ENCODE measurements at regions not wholly inside any gene's neighbourhood (a gene's known extent, or its start where the extent isn't known, plus 50 kb on each side); places are given as distances from the start of the nearest gene placed in this dataset.
"Not testable (repeated sequence)": the region's sequence is repeated elsewhere in the genome, so short reads cannot be mapped to it uniquely, and the experiment has no call there.

- H3K4me3 ChIP-seq (ENCODE audit: low read length) = no peak overlapping the region
- Mint-ChIP-seq H3K9me3 (no peaks in the 10 kb centered on the region), H3K27me3 (ENCODE audit: insufficient read depth) (no peaks in the 10 kb centered on the region), H3K36me3 (ENCODE audit: low read depth) (no peaks in the 10 kb centered on the region), H3K4me3 (no peak overlapping the region), H3K27ac (no peak overlapping the region), H3K4me1 (no peaks in the 10 kb centered on the region)
- H3K27me3 ChIP-seq (ENCODE audit: control insufficient read depth, insufficient read depth, low read length, poor library complexity, severe bottlenecking) = no peaks in the 10 kb centered on the region
- H3K9me3 ChIP-seq (ENCODE audit: control insufficient read depth, low read length) = no peaks in the 10 kb centered on the region
- no peaks in the 10 kb centered on the region for H3K4me1 ChIP-seq (ENCODE audit: control insufficient read depth, insufficient read depth, low read length)
- H3K27ac ChIP-seq (ENCODE audit: low read depth, low read length) = no peak overlapping the region
- TF ChIP-seq CTCF (conservative IDR thresholded peaks at IDR 0.05) = no peak
- no peak for DNase-seq
- 80 to 90% methylated on average over 1 to 2 of the region's 2 CpGs for WGBS, 2 experiments (ENCODE audit: insufficient coverage in 1 of 2, insufficient read length in 1 of 2)
- no peaks in the 10 kb centered on the region for H3K36me3 ChIP-seq (ENCODE audit: control insufficient read depth, insufficient read depth, low read length)
- no peak overlapping the region for H3K9ac ChIP-seq (ENCODE audit: extremely low read depth, low read length, poor library complexity, severe bottlenecking)
Observed at GRCh38 chr7:118420888-118421287, 196.4 kb downstream of the ANKRD7 start.

GRCh38 chr7:118429141-118429540 is 204.6 kb downstream of the ANKRD7 start:
- Mint-ChIP-seq H3K27me3 (ENCODE audit: insufficient read depth) (no peaks in the 10 kb centered on the region), H3K4me1 (no peaks in the 10 kb centered on the region), H3K27ac (no peak overlapping the region), H3K36me3 (ENCODE audit: low read depth) (no peaks in the 10 kb centered on the region), H3K4me3 (no peak overlapping the region), H3K9me3 (peaks cover 13% of the 10 kb centered on the region)
- no peak for DNase-seq
- Histone ChIP-seq H3K36me3 (ENCODE audit: control insufficient read depth, insufficient read depth, low read length) (no peaks in the 10 kb centered on the region), H3K4me1 (ENCODE audit: control insufficient read depth, insufficient read depth, low read length) (no peaks in the 10 kb centered on the region), H3K27ac (ENCODE audit: low read depth, low read length) (no peak overlapping the region), H3K9me3 (ENCODE audit: control insufficient read depth, low read length) (peaks cover 12% of the 10 kb centered on the region), H3K4me3 (ENCODE audit: low read length) (no peak overlapping the region), H3K9ac (ENCODE audit: extremely low read depth, low read length, poor library complexity, severe bottlenecking) (no peak overlapping the region), H3K27me3 (ENCODE audit: control insufficient read depth, insufficient read depth, low read length, poor library complexity, severe bottlenecking) (no peaks in the 10 kb centered on the region)
- 40 to 60% methylated on average over 2 to 3 of the region's 3 CpGs for WGBS, 2 experiments (ENCODE audit: insufficient coverage in 1 of 2, insufficient read length in 1 of 2)
- TF ChIP-seq CTCF (conservative IDR thresholded peaks at IDR 0.05) = no peak

GRCh38 chr7:118436663-118437062 is 212.2 kb downstream of the ANKRD7 start:
- Histone ChIP-seq H3K27ac (ENCODE audit: low read depth, low read length) (no peak overlapping the region), H3K9me3 (ENCODE audit: control insufficient read depth, low read length) (peaks cover 16% of the 10 kb centered on the region), H3K4me1 (ENCODE audit: control insufficient read depth, insufficient read depth, low read length) (no peaks in the 10 kb centered on the region), H3K4me3 (ENCODE audit: low read length) (no peak overlapping the region), H3K36me3 (ENCODE audit: control insufficient read depth, insufficient read depth, low read length) (no peaks in the 10 kb centered on the region), H3K9ac (ENCODE audit: extremely low read depth, low read length, poor library complexity, severe bottlenecking) (no peak overlapping the region), H3K27me3 (ENCODE audit: control insufficient read depth, insufficient read depth, low read length, poor library complexity, severe bottlenecking) (no peaks in the 10 kb centered on the region)
- WGBS, 2 experiments (ENCODE audit: insufficient coverage in 1 of 2, insufficient read length in 1 of 2) = 78 to 84% methylated on average over 4 to 5 of the region's 5 CpGs
- H3K4me3 Mint-ChIP-seq = no peak overlapping the region
- DNase-seq = no peak
- no peaks in the 10 kb centered on the region for H3K27me3 Mint-ChIP-seq (ENCODE audit: insufficient read depth)
- no peaks in the 10 kb centered on the region for H3K4me1 Mint-ChIP-seq
- no peak overlapping the region for H3K27ac Mint-ChIP-seq
- H3K36me3 Mint-ChIP-seq (ENCODE audit: low read depth) = no peaks in the 10 kb centered on the region
- H3K9me3 Mint-ChIP-seq = peaks cover 17% of the 10 kb centered on the region
- TF ChIP-seq CTCF (conservative IDR thresholded peaks at IDR 0.05) = no peak

GRCh38 chr7:118449030-118449429 is 224.5 kb downstream of the ANKRD7 start:
- H3K9me3 Mint-ChIP-seq; H3K27me3 Mint-ChIP-seq (ENCODE audit: insufficient read depth); H3K9ac ChIP-seq (ENCODE audit: extremely low read depth, low read length, poor library complexity, severe bottlenecking); DNase-seq; H3K9me3 ChIP-seq (ENCODE audit: control insufficient read depth, low read length); H3K27me3 ChIP-seq (ENCODE audit: control insufficient read depth, insufficient read depth, low read length, poor library complexity, severe bottlenecking); H3K4me1 Mint-ChIP-seq; H3K4me3 Mint-ChIP-seq; H3K4me1 ChIP-seq (ENCODE audit: control insufficient read depth, insufficient read depth, low read length); H3K27ac ChIP-seq (ENCODE audit: low read depth, low read length); H3K36me3 ChIP-seq (ENCODE audit: control insufficient read depth, insufficient read depth, low read length); H3K27ac Mint-ChIP-seq; H3K36me3 Mint-ChIP-seq (ENCODE audit: low read depth); H3K4me3 ChIP-seq (ENCODE audit: low read length): not testable (repeated sequence)
- WGBS, 2 experiments (ENCODE audit: insufficient coverage in 1 of 2, insufficient read length in 1 of 2) = 94% methylated on average over 1 of the region's 1 CpG; no CpG with 5 or more reads in 1 of the 2 experiments

Measured in endodermal cell (in vitro differentiated cells).